Panc1 (cell line): ENCODE measurements at regions not wholly inside any gene's neighbourhood (a gene's known extent, or its start where the extent isn't known, plus 50 kb on each side); places are given as distances from the start of the nearest gene placed in this dataset.

Source experiments
- CTCF ChIP-seq: fragments of 450-650 bp; IDR thresholded peaks from 2 replicates; pipeline ENCODE4 v1.5.1; 2017; ENCODE audit warnings: mild to moderate bottlenecking
- REST ChIP-seq, 2 experiments: IDR thresholded peaks; 2 replicates each; pipeline ENCODE4 v1.6.1; 2011 to 2012; ENCODE audit warnings: low read depth in 2 of 2, control low read depth in 1 of 2, low read length in 1 of 2, mild to moderate bottlenecking in 1 of 2, moderate library complexity in 1 of 2; ENCODE audit not compliant: insufficient read depth in 1 of 2
- TCF7L2 ChIP-seq: IDR thresholded peaks from 2 replicates; pipeline ENCODE4 v1.6.1; 2011; ENCODE audit warnings: mild to moderate bottlenecking, low read depth, low read length, inconsistent platforms

GRCh38 chr4:174117445-174117844 lies 166.0 kb downstream of the FBXO8 start:
- no peak for TF ChIP-seq CTCF
- no peak for TF ChIP-seq TCF7L2
- TF ChIP-seq REST (IDR thresholded peaks at IDR 0.05; ENCODE audit: insufficient read depth in 1 of 2, low read depth in 2 of 2, low read length in 1 of 2), result no peak
